Kidney epithelial cell (primary cell): ENCODE measurements at regions not wholly inside any gene's neighbourhood (a gene's known extent, or its start where the extent isn't known, plus 50 kb on each side); places are given as distances from the start of the nearest gene placed in this dataset.

Source experiments
- DNase-seq: peaks from one replicate; pipeline ENCODE4 v3.0.0-alpha.2; 2010; ENCODE audit warnings: low read depth
- H3K27me3 ChIP-seq: 2 replicates; pipeline ENCODE4 v1.6.0; 2011; ENCODE audit warnings: low read length; ENCODE audit not compliant: control insufficient read depth, insufficient read depth
- H3K36me3 ChIP-seq: 2 replicates; pipeline ENCODE4 v1.5.1; 2011; ENCODE audit warnings: low read length; ENCODE audit not compliant: control insufficient read depth, insufficient read depth
- H3K4me3 ChIP-seq: 2 replicates; pipeline ENCODE4 v1.5.1; 2011; ENCODE audit warnings: low read depth, mild to moderate bottlenecking, control low read depth, low read length
- CTCF ChIP-seq: IDR thresholded peaks from 2 replicates; pipeline ENCODE4 v1.5.1; 2011; ENCODE audit warnings: mild to moderate bottlenecking, moderate library complexity, low read length, control low read depth, inconsistent platforms; ENCODE audit not compliant: insufficient read depth, poor library complexity, severe bottlenecking

- no peak for TF ChIP-seq CTCF
- no peaks in the 10 kb centered on the region for H3K36me3 ChIP-seq
- H3K4me3 ChIP-seq = no peak overlapping the region
- no peaks in the 10 kb centered on the region for H3K27me3 ChIP-seq
- no peak for DNase-seq
These were observed 215.8 kb downstream of the LRRC70 start for GRCh38 chr5:62794456-62794855.

DNA sequence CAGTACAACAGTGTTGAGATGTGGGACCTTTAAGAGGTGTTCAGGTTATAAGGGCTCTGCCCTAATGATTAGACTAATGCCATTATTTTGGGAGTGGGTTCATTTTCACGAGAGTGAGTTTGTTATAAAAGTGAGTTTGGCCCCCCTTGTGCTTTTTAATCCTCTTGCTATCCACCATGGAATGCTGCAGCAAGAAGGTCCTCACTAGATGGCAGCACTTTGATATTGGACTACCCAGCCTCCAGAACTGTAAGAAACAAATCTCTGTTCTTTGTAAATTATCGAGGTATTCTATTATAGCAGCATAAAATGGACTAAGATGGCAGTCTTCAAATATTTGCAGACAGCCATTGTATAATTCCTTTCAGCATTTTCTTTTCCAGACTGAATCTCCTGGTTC, 212.4 kb downstream of the LRRC70 start:
- Histone ChIP-seq H3K36me3 (no peaks in the 10 kb centered on the region), H3K4me3 (no peak overlapping the region), H3K27me3 (peaks cover 3% of the 10 kb centered on the region)
- peak; percentile 46 for TF ChIP-seq CTCF
- DNase-seq = peak; percentile 5

DNA sequence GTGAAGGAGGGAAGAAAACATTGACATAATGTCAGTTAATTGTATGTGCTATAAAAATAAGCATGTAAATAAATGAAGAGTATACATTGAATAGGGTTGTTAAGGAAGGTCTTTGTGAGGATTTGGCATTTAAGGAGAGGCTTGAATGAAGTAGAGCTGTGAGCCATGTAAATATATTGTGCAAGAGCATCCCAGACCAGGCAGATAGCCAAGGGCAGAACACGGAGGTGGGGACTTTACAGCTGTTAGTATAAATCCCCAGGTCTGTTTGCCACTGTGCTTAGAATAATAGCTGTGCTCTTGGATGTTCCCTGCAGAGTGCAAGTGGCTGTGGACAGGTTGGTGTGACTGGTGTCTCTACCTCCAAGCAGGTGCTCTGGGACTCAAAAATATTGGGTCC, 211.7 kb downstream of the LRRC70 start:
- no peak overlapping the region for H3K4me3 ChIP-seq
- H3K27me3 ChIP-seq = peaks cover 3% of the 10 kb centered on the region
- no peaks in the 10 kb centered on the region for H3K36me3 ChIP-seq
- DNase-seq = no peak
- TF ChIP-seq CTCF = no peak

DNA sequence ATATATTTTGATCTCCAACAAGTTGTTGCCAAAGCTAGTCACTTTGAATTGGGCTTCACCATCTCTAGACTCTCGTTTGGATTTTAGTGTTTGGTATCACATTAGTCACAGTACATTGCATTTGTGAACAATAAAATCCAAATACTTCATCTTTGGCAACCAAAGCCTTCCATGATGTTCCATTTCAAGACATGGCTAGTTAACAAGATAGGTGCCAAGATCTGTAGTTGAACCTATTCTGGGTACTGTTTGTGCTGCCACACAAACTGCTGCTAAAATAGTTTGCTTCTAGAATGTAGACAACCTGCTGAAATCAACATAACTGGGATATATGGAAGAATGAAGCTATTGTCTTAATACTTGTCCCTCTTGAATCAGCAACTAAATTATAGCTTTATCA, 207.5 kb downstream of the LRRC70 start:
- Histone ChIP-seq H3K27me3 (peaks cover 3% of the 10 kb centered on the region), H3K4me3 (no peak overlapping the region), H3K36me3 (no peaks in the 10 kb centered on the region)
- DNase-seq = no peak
- TF ChIP-seq CTCF = no peak

DNA sequence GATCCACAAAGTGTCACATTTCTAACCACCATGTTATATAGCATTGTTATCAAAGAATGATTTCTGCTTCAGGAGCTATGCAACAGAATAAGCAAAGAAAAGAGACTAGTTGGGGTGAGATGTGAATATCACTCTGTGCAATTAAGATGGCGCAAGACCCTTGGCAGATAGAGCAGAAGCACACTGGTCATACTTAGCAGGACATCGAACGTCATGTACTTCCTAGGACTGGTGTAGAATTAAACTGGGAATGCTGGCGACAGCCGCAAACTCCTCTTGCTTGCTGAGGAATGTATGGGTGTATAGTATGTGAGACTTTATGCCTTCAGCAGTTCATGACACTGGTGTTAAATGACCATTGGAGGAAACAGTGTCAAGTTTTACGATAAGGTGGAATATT, 207.0 kb downstream of the LRRC70 start:
- DNase-seq = no peak
- no peak for TF ChIP-seq CTCF
- no peaks in the 10 kb centered on the region for H3K36me3 ChIP-seq
- peaks cover 3% of the 10 kb centered on the region for H3K27me3 ChIP-seq
- no peak overlapping the region for H3K4me3 ChIP-seq

DNA sequence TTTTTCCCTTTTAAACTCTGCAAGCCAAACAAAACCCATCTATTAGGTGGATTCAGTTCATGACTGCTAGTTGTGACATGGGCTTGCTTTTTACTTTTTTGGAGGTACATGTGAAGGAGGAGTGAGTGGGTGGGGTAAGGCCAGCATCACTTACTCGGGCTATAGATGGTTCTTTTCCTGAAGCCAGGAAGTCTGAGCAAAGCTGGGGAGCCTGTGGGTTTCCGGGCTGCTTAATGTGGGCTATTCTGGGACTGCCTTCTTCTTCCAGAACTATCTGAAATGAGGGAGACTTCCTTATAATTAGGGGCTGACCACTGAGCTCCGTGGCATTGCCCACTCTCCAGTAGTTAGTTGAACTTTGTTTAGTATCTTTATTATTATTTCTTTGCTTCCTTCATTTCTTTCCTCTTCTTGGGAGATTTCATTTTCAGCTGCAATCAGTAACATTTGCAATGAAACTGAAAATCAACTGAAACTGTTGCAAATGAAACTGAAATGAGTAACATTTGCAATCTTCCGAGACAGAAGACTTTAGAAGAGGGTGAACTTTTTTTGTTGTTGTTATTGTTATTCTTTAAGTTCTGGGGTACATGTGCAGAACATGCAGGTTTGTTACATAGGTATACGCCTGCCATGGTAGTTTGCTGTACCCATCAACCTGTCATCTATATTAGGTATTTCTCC, 204.9 kb downstream of the LRRC70 start:
- Histone ChIP-seq H3K36me3 (no peaks in the 10 kb centered on the region), H3K27me3 (peaks cover 3% of the 10 kb centered on the region), H3K4me3 (no peak overlapping the region)
- TF ChIP-seq CTCF = no peak
- no peak for DNase-seq
